Fibroblast of pulmonary artery (primary cell): ENCODE measurements at regions not wholly inside any gene's neighbourhood (a gene's known extent, or its start where the extent isn't known, plus 50 kb on each side); places are given as distances from the start of the nearest gene placed in this dataset.

ENCODE experiments used
- DNase-seq: peaks from one replicate; pipeline ENCODE4 v3.0.0-alpha.2; 2010; ENCODE audit warnings: low read depth
- H3K4me3 ChIP-seq: replicated peaks from 2 replicates; pipeline ENCODE4 v1.5.1; 2011; ENCODE audit warnings: low read depth, mild to moderate bottlenecking, control low read depth, low read length, moderate library complexity
- CTCF ChIP-seq: IDR thresholded peaks from 2 replicates; pipeline ENCODE4 v1.5.1; 2011; ENCODE audit warnings: mild to moderate bottlenecking, control low read depth, low read length, inconsistent platforms; ENCODE audit errors: missing control alignments

- H3K4me3 ChIP-seq, result no peak overlapping the region
- TF ChIP-seq CTCF, result no peak
- DNase-seq, result peak; percentile 82
Observed at GRCh38 chr13:59111751-59112171, 1052.0 kb downstream of the DIAPH3 start.

GRCh38 chr13:59112221-59112718, 1051.5 kb downstream of the DIAPH3 start:
- DNase-seq, result peak; percentile 98
- no peak for TF ChIP-seq CTCF

GRCh38 chr13:59119475-59119874, 1044.3 kb downstream of the DIAPH3 start:
- TF ChIP-seq CTCF, result no peak
- H3K4me3 ChIP-seq, result no peak overlapping the region
- DNase-seq, result no peak

More at GRCh38 chr13:59112221-59112718, 1051.5 kb downstream of the DIAPH3 start:
- H3K4me3 ChIP-seq, result peak overlapping the region; percentile 4

GRCh38 chr13:59120297-59120843, 1043.4 kb downstream of the DIAPH3 start:
- no peak overlapping the region for H3K4me3 ChIP-seq
- peak; percentile 17 for DNase-seq
- TF ChIP-seq CTCF, result no peak

GRCh38 chr13:59121507-59121906, 1042.2 kb downstream of the DIAPH3 start:
- no peak for DNase-seq
- H3K4me3 ChIP-seq, result no peak overlapping the region
- no peak for TF ChIP-seq CTCF

GRCh38 chr13:59126474-59126873, 1037.3 kb downstream of the DIAPH3 start:
- no peak for DNase-seq
- no peak overlapping the region for H3K4me3 ChIP-seq
- no peak for TF ChIP-seq CTCF

GRCh38 chr13:59133903-59134302, 1029.8 kb downstream of the DIAPH3 start:
- H3K4me3 ChIP-seq, result no peak overlapping the region
- DNase-seq, result no peak
- TF ChIP-seq CTCF, result no peak
